Islet precursor cell (in vitro differentiated cells): ENCODE measurements at regions not wholly inside any gene's neighbourhood (a gene's known extent, or its start where the extent isn't known, plus 50 kb on each side); places are given as distances from the start of the nearest gene placed in this dataset.
A peak's percentile ranks its signal among the peaks of the same experiment; 100 is the strongest.
"Not testable (repeated sequence)": the region's sequence is repeated elsewhere in the genome, so short reads cannot be mapped to it uniquely, and the experiment has no call there.

Source experiments
- DNase-seq: peaks from one replicate; pipeline ENCODE4 v3.0.0-alpha.2; 2018

DNA sequence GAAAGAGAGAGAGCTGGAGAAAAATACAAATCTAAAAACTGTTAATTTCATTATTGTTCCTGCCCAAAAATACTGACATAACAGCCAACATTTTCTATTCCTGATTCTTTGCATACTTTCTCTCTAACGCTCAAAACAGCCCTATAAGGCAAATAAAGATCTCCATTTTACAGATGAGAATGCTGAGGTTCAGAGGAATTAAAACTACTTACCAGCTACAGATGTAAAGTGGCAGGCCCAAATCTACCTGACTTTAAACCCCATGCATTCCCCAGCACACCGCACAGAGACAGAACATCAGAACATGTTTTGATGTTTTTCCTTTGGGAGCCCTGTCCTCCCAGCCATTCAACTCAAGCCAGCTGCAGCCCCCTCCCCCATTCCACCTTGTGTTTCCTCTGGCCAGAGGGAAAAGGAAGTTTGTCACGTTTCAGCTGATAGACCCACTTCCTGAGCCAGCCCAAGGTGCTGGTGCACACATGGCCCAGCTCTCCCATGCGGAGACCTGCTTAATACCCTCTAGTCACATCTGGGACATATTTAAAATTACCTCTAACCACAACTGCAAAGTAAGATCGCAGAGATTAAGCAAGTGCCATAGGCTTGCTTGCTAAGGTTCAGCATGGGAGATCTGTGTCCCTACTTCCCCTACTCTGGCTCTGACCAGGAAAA, 133.1 kb upstream of the NFIA start:
- no peak for DNase-seq

DNA sequence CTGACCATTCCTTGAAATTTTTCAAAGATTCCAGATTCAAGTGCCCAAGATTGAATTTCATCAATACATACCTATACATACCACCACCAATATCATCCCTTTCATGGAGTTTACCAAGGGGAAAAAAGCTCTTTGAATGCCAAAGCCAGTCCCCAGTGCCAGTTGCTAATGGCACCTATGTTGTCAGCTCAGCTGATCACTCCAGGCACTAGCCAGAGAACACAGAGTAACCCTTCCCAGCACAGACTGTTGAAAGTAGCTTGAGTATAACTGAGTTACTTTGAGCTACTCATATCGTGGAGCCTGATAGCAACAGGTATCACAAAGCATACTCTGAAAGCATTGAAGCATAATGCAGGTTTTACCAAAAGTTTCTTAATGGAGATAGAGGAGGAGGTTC, 133.9 kb upstream of the NFIA start:
- no peak for DNase-seq

DNA sequence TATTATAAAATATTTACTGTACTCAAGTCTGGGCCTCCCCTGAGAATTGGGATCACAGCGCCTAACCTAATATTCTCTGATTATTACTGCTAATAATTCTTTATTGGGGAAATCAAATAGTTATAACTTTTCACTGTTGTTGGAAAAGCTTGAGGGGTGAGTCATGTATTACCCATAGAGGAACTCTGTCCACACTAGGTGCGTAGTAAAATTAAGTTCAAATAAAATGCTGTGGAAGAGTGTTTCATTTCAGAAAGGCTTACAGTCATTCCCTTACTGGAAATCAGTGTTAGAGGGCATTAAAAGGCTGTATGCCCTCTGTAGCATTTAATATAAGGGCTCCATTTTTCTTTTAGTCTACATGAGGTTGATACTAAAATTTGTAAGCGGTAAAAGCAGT, 135.0 kb upstream of the NFIA start:
- no peak for DNase-seq

DNA sequence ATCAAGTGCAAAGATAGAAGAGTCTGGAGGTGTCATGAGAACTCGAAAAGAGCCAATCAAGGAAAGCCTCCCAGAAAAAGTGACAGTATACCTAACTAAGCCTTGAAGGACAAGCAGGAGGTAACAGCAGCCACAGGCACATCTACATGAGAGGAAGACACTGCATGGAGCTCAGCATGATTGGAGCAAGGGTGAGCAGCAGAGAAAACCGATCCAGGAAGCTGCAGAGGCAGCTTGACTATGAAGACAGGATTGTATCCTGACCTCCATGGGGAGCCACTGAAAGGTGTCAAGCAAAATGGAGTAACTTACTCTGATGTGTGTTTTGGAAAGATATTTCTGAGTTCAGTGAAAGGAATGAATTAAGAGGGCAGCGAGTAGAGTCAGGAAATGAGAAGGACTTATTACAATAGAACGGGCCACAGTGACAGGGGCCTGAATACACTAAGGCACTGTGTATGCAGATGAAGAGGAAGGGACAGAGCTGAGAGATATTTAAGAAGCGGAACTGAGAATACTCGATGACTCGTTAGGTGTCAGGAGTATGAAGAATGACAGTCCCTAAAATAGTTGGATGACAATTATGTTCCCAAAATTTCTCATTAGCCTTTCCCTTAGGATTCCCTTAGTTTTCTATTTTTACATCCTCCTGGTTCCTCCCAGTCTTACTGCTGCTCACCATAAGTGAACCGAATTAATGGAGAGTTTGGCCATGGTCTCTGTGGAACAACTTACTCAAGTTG, 139.3 kb upstream of the NFIA start:
- DNase-seq = no peak

DNA sequence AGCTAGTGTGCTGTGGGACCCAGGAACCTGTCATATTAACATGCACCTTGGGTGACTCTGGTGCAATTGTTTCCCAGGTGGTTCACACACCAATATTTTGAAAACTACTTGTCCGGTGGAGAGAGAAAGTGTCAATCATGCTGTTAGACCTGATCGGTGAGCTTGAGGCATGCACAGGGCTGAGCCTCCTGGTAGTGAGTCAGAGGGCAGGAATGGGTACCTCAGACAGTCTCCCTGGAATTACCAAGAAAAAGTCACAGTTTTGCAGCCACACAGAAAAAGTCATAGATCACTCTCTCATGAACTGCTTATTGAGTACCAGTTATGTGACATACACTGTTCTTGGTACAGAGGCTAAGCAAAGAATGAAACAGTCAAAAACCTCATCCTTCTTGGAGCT, 140.1 kb upstream of the NFIA start:
- DNase-seq = peak; percentile 91

DNA sequence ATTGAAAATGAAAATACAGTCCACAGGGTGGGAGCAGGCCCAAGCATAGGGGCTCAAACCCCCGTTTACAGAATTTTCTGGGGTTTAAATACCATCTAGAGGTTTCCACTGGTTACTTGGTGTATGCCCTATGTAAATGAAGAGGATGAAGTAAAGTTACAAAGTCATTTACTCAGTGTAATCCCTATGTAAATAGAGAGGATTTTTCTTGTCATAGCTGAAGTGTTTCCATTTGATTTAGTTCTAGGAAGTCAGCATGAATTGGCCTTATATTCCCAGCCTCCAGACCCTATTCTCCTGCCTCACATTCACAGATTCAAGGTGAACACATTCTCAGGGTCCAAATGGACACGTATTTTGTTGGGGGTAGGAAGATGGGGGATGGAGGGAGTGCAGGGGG, 141.7 kb upstream of the NFIA start:
- DNase-seq = not testable (repeated sequence)

DNA sequence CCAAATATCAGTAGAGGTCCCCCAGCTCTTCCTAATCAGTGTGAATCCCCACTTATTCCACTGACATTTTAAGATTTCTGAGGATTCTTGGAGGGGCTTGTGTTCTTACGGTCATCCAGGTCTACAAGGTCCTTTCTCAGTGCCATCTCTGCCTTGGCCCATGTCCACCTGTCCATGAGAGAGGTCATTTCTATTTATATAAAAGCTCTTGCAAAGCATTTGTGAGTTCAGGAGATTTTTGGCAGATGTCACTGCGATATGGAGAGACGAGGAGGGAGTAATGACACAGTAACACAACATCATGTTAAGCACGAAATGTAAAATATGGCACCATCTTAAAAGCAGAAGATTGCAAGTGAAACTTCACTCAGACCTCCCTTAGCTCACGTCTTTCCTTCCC, 144.6 kb upstream of the NFIA start:
- no peak for DNase-seq

DNA sequence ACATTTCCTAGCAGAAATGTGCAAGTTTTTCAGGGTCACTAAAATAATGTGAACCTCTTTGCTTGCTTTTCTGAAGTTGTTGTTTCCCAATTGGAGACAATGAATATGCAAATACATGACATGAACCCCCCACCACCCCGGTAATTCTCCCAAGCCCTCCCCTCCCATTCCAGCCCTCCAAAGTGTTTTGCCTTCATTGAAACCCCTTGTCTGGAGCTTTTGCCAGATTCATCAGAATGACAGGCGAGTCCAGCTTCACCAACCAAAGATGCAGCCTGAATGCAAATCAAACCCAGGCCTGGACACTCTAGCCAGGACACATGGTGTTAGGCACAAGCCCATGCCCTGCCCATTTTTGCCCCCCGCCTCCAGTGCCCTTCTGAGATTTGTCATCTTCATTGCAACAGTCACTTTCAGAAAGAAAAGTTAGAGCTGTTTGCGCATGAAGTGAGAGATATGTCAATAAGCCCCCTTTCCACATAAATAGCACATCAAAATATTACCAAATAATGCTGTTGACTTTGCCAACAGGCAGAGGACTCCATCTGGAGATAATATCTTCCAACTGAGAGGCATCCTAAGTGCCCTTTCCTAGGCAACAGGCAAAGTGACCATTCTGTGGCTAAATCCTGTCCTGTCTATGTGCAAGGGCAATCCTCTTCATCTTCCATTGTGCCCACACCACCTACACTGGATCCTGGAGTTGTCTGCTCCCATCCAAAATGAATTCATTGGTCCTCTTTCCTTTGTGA, 145.6 kb upstream of the NFIA start:
- DNase-seq = no peak

DNA sequence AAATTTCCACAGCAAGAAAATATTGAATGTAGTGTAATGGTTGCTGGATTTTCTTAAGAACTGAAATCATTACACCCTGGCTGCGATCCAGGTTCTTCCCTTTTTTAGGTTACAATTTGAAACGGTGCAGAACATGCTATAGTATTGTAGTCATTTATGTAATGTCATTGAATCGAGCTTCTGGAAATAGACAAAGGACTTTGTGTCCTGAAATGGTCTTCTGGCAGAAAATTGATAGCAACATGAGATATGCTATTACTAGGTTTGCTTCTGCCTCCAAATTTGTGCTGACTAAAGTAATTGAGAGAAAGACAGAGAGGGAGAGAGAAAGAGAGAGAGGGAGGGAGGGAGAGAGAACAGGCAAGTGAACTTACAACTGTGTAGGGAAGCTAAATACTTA, 146.2 kb upstream of the NFIA start:
- no peak for DNase-seq

DNA sequence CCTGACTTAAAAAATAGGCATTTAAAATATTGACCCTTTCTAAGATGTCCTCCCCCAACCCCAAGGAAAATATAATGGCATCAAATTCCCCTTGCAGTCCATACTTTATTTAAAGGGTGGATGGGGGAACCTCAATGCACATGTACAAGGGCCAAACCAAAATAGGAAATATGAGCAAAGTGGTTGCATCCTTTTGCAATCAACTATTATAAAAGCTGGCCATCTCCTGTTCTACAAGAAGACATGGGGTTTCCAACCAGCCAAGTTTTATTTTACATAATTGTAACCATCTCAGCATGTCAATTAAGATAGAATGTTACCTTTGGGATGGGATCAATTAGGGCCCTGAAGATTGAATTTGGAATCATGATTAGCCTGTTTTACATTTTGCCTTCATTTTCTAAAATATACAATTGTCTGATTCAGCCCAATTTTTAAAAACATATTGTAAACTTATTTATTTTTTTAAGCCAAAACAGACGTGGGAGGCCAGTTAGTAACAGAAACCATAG, 146.7 kb upstream of the NFIA start:
- no peak for DNase-seq

DNA sequence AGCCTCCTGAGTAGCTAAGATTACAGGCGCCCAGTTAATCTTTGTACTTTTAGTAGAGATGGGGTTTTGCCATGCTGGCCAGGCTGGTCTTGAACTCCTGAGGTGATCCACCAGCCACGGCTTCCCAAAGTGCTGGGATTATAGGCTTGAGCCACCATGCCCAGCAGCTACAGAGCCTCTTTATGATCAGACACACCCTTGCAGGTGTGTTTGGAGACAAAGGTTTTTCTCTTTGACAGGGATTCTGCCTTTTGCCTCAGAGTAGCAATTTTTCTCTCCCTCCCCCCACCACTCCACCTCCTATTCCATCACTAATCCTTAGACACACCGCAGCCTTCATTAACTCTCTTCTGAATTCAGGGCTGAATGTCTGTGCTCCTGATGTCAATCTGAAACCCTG, 152.2 kb upstream of the NFIA start:
- DNase-seq = no peak

DNA sequence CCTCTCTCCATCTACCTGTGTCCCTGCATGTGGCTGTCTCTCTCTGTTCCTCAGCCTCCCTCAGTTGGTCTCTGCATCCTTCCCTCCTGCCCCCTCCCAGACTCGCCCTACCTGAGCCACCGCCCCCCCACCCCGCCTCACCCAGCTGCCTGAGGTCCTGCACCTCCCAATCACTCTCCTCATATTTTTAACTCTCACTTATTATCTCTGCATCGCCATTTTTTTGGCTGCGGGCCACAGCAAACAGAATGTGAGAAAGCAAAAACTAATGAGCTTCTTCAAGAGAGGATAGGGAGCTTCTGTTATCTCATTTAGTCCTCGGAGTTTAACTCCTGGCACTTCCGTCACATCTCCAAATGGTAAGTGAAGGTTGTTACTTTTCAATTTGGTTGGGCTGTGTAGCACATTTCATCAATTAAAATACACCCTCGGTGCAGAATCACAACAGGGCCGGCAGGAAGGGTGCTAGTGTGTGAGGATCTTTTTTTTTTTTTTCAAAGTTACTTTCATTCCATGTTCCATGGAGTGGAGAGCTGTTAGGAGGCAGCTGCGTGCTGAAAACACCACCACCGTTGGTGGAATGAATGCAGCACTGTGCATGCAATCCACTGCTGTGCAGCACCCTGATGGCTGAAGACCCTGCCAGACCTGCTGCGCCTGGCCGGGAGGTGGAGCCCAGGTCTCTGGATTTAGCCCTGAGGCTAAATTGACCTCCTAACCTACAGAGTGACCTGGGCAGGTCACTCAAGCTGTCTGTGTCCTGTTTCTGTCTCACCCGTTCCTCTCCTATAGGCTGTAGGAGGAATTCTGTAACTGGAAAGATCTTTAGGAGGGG, 157.2 kb upstream of the NFIA start:
- DNase-seq = peak; percentile 92

DNA sequence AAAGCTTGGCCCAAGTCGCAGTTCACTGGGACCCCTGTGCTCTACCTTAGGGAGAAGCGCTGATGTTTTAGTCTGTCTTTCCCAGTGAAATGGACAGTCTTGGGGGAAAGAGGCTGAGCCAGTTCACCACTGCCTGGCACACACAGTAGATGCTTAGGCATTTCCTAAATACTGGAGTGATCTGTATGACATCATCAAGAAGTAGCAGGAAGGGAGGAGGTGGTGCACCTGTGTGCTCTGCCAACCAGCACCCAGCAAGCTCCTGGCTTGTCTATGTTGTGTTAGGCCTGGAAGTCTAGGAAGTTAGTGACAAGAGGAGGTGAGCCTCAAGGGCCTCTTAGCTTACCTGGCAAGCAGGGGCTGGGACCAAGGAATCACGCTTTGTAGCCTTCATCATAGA, 158.2 kb upstream of the NFIA start:
- DNase-seq = no peak

DNA sequence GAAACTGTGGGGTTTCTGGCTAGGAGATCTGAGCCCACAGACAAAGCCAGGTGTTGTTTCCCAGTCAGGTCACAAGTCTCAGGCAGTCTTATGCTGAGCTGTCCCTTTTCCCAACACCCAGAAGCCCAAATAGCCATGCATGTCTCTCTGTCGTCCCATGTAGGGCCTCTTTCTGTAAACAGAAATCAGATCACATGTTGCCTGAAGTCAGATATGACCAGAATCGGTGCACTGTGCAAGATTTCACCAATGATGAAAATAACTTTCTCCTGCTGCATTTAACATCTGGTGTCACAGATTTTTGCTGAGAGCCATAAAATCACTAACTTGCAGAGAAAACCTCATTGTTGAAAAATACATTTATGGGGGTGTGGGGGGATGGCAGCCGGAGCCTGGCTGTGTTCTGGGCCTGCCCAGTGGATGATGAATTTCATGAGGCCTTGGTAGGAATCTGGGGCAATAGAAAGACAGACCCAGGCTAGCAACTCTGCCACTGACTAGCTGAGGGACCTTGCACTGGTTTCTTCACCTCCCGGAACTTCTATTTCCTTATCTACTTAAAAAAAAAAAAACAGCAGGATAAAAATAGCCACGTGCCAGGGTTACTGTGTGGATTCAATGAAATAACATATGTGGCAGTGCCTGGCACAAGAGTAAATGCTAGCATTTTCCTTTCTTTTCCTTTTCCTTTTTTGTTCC, 158.8 kb upstream of the NFIA start:
- no peak for DNase-seq

DNA sequence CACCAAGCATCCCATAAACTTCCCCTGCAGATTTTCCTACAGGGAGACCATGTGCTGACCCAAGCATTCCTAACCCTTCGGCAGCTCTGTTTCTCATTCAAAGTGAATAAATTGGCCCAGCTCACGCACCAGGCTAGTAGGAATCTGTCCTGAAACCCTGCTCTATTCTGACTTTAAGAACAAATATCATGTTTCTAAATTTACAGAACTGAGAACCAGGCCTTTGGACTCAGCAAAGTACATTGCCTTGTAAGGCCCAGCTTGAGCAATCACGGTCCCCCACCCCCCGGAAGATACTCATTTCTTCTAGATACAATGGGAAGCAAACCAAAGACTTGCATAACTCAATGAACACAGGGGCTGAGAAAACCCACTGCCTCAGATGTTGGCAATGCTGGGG, 160.1 kb upstream of the NFIA start:
- no peak for DNase-seq

DNA sequence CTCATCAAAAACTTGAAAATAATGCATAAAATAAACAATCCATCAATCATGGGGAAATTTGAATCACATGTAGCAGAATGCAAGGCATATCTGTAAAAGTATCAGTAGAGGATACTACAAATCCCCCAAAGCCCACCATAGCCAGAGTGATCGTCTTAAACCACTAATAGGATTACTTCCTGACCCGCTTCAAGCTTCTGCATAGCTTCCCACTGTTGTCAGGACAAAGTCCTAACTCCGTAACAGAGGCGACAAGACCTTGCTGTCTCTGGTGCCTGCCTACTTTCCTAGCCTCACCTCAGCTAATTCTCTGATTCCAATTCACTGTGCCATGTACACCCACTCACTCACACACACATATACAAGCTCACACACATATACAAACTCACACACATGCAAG, 161.2 kb upstream of the NFIA start:
- DNase-seq = no peak

DNA sequence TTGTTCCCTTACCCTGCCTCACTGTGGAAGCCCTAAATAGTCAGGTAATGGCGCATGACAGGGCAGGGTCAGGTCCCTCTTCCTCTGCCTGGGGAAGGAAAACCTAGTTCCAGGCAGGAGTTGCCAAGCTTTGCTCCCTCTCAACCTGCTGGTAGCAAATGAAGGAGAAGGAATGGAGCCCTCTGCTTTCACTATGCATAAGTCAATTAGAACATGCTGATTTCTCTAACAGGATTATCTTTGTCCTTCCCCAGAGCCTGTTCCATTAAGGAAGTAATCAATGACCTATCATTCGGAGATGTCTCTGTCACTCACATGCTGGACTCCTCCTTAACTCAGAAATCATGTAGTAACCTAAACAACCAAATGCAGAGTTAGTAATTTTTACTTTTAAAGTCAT, 161.8 kb upstream of the NFIA start:
- DNase-seq = no peak

DNA sequence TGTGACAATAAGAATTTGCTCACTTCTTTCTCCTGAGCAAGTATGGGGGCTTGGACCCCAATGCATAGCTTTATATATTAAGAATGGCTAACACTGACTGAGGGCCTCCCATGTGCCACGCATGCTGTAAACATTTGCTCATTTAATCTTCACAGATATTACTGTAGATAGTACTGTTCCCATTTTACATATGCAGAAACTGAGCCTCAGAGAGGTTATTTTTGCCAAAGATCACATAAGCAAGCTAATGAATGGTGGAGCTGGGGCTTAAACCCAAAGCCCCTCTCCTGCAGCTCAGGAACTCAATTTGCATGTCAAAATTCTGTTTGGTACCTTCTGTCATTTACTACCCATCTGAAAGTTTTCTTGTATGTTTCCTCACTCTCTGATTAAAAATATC, 163.5 kb upstream of the NFIA start:
- no peak for DNase-seq

DNA sequence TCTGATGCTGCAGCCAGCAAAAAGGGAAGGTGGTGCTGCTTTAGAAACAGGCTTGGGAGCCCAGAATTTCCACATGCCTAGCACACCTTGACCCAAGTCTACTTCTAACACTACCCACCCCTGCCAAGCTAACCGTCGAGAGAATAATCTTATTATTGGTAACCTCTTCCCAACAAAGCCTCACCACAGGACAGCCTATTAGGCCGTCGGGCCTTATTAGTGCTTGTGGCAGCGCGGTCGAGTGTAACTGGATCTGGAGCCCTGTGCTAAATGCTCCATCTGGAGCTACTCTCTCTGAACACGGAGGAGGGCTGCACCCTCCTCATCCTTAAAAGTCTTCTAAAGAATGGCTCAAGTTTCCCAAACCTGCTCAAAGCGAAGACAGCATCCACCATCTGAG, 165.5 kb upstream of the NFIA start:
- no peak for DNase-seq

DNA sequence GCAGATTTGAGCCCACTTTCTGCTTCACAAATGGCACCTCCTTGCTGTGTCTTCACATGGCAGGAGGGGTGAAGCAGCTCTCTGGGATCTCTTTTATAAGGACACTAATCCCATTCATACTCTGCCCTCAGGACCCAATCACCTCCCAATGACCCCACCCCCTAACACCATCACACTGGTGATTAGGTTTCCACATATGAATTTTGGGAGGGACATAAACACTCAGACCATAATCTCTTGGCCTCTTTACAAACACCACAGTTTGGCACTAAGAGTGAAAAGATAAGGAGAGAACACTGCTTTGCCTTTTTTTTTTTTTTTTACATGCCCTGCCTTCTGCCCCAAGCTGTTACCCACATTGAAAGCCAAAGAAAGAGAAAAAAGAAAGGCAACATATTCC, 166.2 kb upstream of the NFIA start:
- DNase-seq = no peak

DNA sequence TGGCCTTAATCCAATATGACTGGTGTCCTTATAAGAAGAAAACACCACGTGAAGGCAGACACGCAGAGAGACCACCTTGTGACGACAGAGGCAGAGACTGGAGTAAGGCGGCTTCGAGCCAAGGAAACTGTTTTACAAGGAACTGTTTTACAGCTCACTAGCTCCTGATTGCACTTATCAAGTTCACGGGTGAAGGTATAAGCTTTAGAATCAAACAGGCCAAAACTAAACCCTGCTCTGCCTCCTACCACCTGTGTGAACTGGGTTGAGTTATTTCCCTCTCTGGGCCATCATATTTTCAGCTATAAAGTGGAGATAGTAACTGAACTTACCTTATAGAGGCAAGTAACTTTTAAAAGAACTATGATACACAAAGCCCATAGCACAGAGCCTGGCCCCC, 166.9 kb upstream of the NFIA start:
- no peak for DNase-seq

DNA sequence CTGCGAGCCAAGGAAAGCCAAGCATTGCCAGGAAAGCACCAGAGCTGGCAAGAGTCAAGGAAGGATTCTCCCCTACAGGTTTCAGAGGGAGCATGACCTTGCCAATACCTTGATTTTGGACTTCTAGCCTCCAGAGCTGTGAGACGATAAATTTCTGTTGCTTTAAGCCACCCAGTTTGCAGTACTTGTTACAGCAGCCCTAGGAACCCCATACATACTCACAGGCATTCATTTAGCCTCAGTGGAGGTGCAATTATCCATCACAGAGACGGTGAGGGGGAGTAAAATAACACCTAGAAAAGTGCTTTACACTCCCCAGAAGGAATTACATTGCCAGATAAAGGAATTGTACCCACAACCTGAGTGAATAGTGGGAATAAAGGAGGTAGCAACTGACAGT, 167.4 kb upstream of the NFIA start:
- no peak for DNase-seq
